Activated CD4-positive, alpha-beta memory T cell treated with anti-CD3 and anti-CD28 coated beads, Interleukin-2, amount 10 ng/mL, durations not matched to agents 7 days and 5 days (primary cell): ENCODE measurements at regions not wholly inside any gene's neighbourhood (a gene's known extent, or its start where the extent isn't known, plus 50 kb on each side); places are given as distances from the start of the nearest gene placed in this dataset.

Source experiments
- CTCF ChIA-PET: fragments of 350-600 bp; sonication (Branson Sonifier 250); formaldehyde crosslinking; loops from one replicate; lab custom pipeline; 2021; ENCODE audit warnings: antibody characterized with exemption, inconsistent platforms; lab: Charles Lee
- POLR2A ChIA-PET: fragments of 350-600 bp; sonication (Branson Sonifier 250); formaldehyde crosslinking; loops from one replicate; lab custom pipeline; 2021; ENCODE audit warnings: antibody characterized with exemption; lab: Charles Lee
- DNase-seq: peaks from one replicate; pipeline ENCODE4 v3.0.0-alpha.2; 2020
- H3K27ac Mint-ChIP-seq: one replicate; pipeline ENCODE4 v1.8.0; 2021; ENCODE audit warnings: mild to moderate bottlenecking, mixed read lengths
- H3K27me3 Mint-ChIP-seq: one replicate; pipeline ENCODE4 v1.8.0; 2021; ENCODE audit warnings: mixed read lengths
- H3K36me3 Mint-ChIP-seq: one replicate; pipeline ENCODE4 v1.8.0; 2021; ENCODE audit warnings: low read depth, mixed read lengths
- H3K4me1 Mint-ChIP-seq: one replicate; pipeline ENCODE4 v1.8.0; 2021; ENCODE audit warnings: mixed read lengths
- H3K4me3 Mint-ChIP-seq: one replicate; pipeline ENCODE4 v1.8.0; 2021; ENCODE audit warnings: mild to moderate bottlenecking, mixed read lengths
- H3K9me3 Mint-ChIP-seq: one replicate; pipeline ENCODE4 v1.8.0; 2021; ENCODE audit warnings: mixed read lengths

DNA sequence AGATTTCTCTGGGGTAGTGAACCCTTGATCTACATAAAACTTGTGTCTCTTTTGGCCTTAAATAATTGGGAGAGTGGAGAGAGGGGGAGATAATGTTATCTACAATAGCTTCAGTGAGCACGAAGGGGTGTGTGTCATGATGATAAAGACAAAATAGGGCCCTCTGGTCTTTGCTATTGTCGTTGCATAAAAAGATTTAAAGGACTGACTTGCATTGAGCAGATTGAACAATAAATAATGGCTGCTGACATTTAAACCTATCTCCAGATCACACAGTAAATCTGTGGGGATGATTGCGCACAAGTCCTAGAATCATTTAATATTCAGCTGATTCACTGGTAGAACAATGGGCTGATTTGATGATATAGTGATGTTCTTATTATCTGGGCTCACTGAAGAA, 71.3 kb upstream of the GAP43 start:
- DNase-seq = no peak
- POLR2A ChIA-PET = no interaction called here
- no peaks in the 10 kb centered on the region for H3K4me1 Mint-ChIP-seq
- H3K27ac Mint-ChIP-seq = no peak overlapping the region
- CTCF ChIA-PET = no interaction called here
- H3K9me3 Mint-ChIP-seq = no peaks in the 10 kb centered on the region
- H3K27me3 Mint-ChIP-seq = peaks cover 3% of the 10 kb centered on the region
- H3K4me3 Mint-ChIP-seq = no peak overlapping the region
- H3K36me3 Mint-ChIP-seq = no peaks in the 10 kb centered on the region

DNA sequence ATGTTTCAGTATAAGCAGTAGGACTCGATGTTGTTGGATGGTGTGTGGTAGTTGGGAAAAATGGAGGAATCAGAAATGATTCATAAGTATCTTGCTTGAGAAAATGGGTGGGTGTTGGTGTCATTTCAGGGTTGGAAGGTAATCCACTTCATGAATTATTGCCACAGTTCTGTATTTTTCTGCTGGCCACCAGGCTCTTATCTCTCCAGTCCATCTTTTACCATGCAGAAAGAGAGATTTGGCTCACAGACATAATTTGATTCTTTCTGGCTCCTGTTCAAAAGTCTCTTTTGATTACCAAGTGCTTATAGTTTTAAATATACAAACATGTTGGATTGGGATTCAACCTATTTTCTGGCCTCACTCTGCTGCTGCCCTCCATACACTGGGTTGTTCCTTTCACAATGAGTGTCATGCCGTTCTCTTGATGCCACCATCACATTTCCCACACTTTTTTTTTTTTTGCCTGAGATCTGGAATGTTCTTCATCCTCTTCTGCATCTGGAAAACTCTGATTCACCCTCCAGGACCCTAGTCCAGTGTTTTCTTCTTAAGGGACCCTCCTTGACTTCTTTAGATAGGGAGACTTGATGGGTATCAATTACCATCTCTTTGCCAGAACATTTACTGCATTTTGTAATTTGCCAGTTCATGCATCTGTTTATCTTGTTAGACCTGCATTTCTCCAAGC, 69.4 kb upstream of the GAP43 start:
- Mint-ChIP-seq H3K9me3 (no peaks in the 10 kb centered on the region), H3K27me3 (peaks cover 3% of the 10 kb centered on the region), H3K4me3 (no peak overlapping the region), H3K4me1 (no peaks in the 10 kb centered on the region), H3K27ac (no peak overlapping the region), H3K36me3 (no peaks in the 10 kb centered on the region)
- ChIA-PET POLR2A (no interaction called here), CTCF (no interaction called here)
- no peak for DNase-seq

DNA sequence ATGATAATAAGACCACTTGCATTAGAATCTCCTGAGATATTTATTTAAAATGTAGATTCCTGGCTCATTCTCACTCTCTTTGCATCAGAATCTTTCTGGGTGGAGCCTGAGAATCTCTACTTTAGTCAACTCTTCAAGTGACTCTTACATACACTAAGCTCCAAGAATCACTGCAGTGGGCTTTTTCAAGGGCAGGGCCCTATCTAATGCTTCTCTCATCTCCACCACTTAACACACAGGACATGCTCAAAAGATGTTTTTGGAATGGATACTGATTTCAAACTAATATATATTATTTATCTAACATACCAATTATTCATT, 68.9 kb upstream of the GAP43 start:
- POLR2A ChIA-PET = no interaction called here
- Mint-ChIP-seq H3K27ac (no peak overlapping the region), H3K4me1 (no peaks in the 10 kb centered on the region), H3K9me3 (no peaks in the 10 kb centered on the region), H3K27me3 (peaks cover 3% of the 10 kb centered on the region), H3K4me3 (no peak overlapping the region), H3K36me3 (no peaks in the 10 kb centered on the region)
- no peak for DNase-seq
- CTCF ChIA-PET = no interaction called here

DNA sequence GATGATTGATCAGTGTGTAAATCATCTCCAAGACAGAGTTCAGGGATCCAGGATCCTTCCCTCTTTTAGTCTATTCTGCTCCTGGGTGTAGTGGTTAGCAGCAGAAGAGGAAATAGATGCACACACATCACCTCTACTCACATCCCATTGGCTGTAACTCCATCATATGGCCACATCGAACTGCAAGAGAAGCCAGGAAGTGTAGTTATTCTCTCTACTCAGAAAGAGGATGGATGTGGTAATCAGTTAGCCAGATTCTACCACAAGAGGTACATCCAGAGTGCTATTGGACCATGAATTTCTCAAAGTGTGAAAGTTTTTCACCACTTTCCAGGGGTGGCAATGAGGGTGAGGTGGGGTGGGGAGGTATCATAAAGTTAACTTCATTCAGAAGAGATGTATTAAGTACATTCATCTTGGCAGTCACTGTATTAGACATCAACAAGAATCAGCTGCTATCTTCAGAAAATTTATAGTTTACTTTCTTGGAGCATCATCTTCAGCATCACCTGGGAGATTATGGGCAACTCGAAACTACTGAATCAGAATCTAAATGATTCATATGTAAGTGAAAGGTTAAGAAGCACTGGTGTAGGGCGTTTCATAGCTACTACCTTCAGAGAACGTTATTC, 60.6 kb upstream of the GAP43 start:
- Mint-ChIP-seq H3K27ac (no peak overlapping the region), H3K9me3 (no peaks in the 10 kb centered on the region), H3K27me3 (peaks cover 13% of the 10 kb centered on the region), H3K36me3 (no peaks in the 10 kb centered on the region), H3K4me3 (no peak overlapping the region), H3K4me1 (peaks cover 7% of the 10 kb centered on the region)
- no peak for DNase-seq
- ChIA-PET POLR2A (no interaction called here), CTCF (no interaction called here)

DNA sequence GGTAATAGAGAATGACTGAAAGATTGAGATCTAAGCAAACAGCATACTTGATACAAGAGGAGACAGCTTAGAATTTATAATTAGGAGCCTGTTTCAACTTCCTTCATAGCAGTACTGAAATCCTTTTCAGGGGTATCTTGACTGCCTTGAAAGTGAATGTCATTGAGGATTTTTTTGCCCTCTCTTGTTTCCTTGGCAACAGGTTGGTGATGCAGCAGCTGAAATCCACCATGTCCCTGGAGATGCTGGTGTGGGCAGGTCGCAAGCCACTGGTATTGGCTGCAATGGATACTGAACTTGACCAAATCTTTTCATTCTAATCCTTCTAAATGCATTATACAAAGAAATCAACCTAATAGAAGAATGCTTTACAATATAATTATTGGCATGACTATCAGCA, 59.3 kb upstream of the GAP43 start:
- no peaks in the 10 kb centered on the region for H3K9me3 Mint-ChIP-seq
- ChIA-PET POLR2A (no interaction called here), CTCF (no interaction called here)
- DNase-seq = no peak
- H3K4me1 Mint-ChIP-seq = peaks cover 7% of the 10 kb centered on the region
- H3K27me3 Mint-ChIP-seq = peaks cover 13% of the 10 kb centered on the region
- H3K4me3 Mint-ChIP-seq = no peak overlapping the region
- no peaks in the 10 kb centered on the region for H3K36me3 Mint-ChIP-seq
- no peak overlapping the region for H3K27ac Mint-ChIP-seq

DNA sequence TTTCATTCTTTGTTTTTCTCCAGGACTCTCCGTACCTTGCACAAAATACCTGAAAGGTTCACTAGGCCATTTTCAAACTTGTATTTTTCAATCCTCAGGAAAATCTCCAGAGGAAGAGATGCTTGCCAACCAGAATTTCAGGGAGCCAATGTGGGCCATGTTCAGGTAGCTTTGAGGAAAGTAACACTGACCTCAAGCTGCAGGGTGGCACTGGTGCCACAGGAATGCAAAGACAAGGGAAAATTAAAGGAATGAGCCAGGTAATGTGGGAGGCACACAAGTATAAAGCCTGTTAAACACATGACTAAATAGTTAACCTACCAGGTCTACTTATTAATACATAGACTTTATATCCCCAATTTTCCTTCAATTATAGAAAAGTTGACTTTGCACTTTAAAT, 51.9 kb upstream of the GAP43 start:
- no peaks in the 10 kb centered on the region for H3K36me3 Mint-ChIP-seq
- no peak overlapping the region for H3K27ac Mint-ChIP-seq
- ChIA-PET POLR2A (no interaction called here), CTCF (no interaction called here)
- DNase-seq = no peak
- peaks cover 13% of the 10 kb centered on the region for H3K27me3 Mint-ChIP-seq
- no peak overlapping the region for H3K4me3 Mint-ChIP-seq
- H3K4me1 Mint-ChIP-seq = no peaks in the 10 kb centered on the region
- no peaks in the 10 kb centered on the region for H3K9me3 Mint-ChIP-seq
